CD4-positive, alpha-beta memory T cell (primary cell): ENCODE measurements at regions not wholly inside any gene's neighbourhood (a gene's known extent, or its start where the extent isn't known, plus 50 kb on each side); places are given as distances from the start of the nearest gene placed in this dataset.

ENCODE experiments used
- CTCF ChIA-PET: fragments of 350-600 bp; sonication (Branson Sonifier 250); formaldehyde crosslinking; loops from one replicate; lab custom pipeline; 2021; ENCODE audit warnings: inconsistent platforms; ENCODE audit not compliant: partially characterized antibody; lab: Charles Lee
- POLR2A ChIA-PET: fragments of 350-600 bp; sonication (Branson Sonifier 250); formaldehyde crosslinking; loops from one replicate; lab custom pipeline; 2021; ENCODE audit not compliant: partially characterized antibody; lab: Charles Lee
- DNase-seq, 5 donors: peaks; one replicate each; pipeline versions ENCODE4 v3.0.0 to v3.0.0-alpha.2; 2020 to 2022; ENCODE audit warnings: mixed read lengths in 1 of 5
- H3K27ac ChIP-seq: one replicate; pipeline ENCODE4 v1.7.0; 2013; ENCODE audit warnings: low read depth, low read length
- H3K27me3 ChIP-seq: 2 replicates; pipeline ENCODE4 v1.7.0; 2013; ENCODE audit warnings: mild to moderate bottlenecking, low read length, moderate library complexity; ENCODE audit not compliant: insufficient read depth
- H3K36me3 ChIP-seq: 2 replicates; pipeline ENCODE4 v1.7.0; 2013; ENCODE audit warnings: mild to moderate bottlenecking, low read length, moderate library complexity; ENCODE audit not compliant: insufficient read depth
- H3K4me1 ChIP-seq: 2 replicates; pipeline ENCODE4 v1.7.0; 2013; ENCODE audit warnings: mild to moderate bottlenecking, low read length, moderate library complexity; ENCODE audit not compliant: insufficient read depth
- H3K4me3 ChIP-seq, 2 donors: one replicate each; pipeline ENCODE4 v1.7.0; 2013; ENCODE audit warnings: low read length in 2 of 2, mild to moderate bottlenecking in 1 of 2
- H3K9me3 ChIP-seq, 2 donors: one replicate each; pipeline ENCODE4 v1.7.0; 2013; ENCODE audit warnings: low read length in 2 of 2, control low read depth in 1 of 2; ENCODE audit not compliant: control insufficient read depth in 1 of 2
- H3K27ac Mint-ChIP-seq, 7 donors: one replicate each; pipeline ENCODE4 v1.8.0; 2020 to 2021; ENCODE audit warnings: mixed read lengths in 7 of 7, mild to moderate bottlenecking in 6 of 7, inconsistent platforms in 3 of 7, moderate library complexity in 3 of 7
- H3K27me3 Mint-ChIP-seq, 2 donors: one replicate each; pipeline ENCODE4 v1.8.0; 2020 to 2021; ENCODE audit warnings: mixed read lengths in 2 of 2
- H3K36me3 Mint-ChIP-seq, 2 donors: one replicate each; pipeline ENCODE4 v1.8.0; 2020 to 2021; ENCODE audit warnings: mixed read lengths in 2 of 2, inconsistent platforms in 1 of 2, mild to moderate bottlenecking in 1 of 2
- H3K4me1 Mint-ChIP-seq, 4 donors: one replicate each; pipeline ENCODE4 v1.8.0; 2020 to 2021; ENCODE audit warnings: mixed read lengths in 4 of 4, mild to moderate bottlenecking in 1 of 4
- H3K4me3 Mint-ChIP-seq, 8 donors: one replicate each; pipeline ENCODE4 v1.8.0; 2020 to 2021; ENCODE audit warnings: mixed read lengths in 8 of 8, mild to moderate bottlenecking in 7 of 8, moderate library complexity in 6 of 8, inconsistent platforms in 3 of 8
- H3K9me3 Mint-ChIP-seq, 8 donors: one replicate each; pipeline ENCODE4 v1.8.0; 2020 to 2021; ENCODE audit warnings: mixed read lengths in 8 of 8, mild to moderate bottlenecking in 5 of 8, inconsistent platforms in 3 of 8, moderate library complexity in 1 of 8
- intact Hi-C: fragments of 100-400 bp; cut with micrococcal nuclease; formaldehyde crosslinking; loops from one replicate; pipeline ENCODE4 v1.15.1; 2023

DNA sequence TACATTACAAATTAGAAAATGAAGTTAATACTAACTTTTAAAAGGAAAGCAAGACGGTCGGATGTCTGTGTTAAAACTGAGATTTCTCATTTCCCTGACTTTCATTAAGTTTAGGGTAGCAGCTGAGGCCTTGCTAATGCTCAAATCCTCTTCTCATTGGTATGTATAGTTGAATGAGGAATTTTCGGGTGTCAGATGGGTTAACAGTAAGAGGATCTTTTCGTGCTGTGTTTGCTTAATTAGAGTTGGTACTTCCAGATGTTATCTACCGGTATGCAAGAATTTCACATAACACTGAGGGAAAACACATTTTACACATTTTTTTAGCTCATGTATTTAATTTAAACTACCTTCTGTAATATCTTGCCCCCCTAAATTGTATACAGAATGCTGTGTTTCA lies 168.2 kb upstream of the CTNND2 start:
- no peaks in the 10 kb centered on the region for H3K4me1 Mint-ChIP-seq
- Histone ChIP-seq H3K9me3 (no peaks in the 10 kb centered on the region), H3K4me3 (no peak overlapping the region), H3K4me1 (no peaks in the 10 kb centered on the region), H3K36me3 (no peaks in the 10 kb centered on the region), H3K27ac (no peak overlapping the region), H3K27me3 (no peaks in the 10 kb centered on the region)
- H3K4me3 Mint-ChIP-seq: no peak overlapping the region
- no peak for DNase-seq
- CTCF ChIA-PET: no interaction called here
- H3K9me3 Mint-ChIP-seq: peaks cover 0 to 6% (median 5%) of the 10 kb centered on the region in 8 donors
- no peaks in the 10 kb centered on the region for H3K27me3 Mint-ChIP-seq
- no peaks in the 10 kb centered on the region for H3K36me3 Mint-ChIP-seq
- intact Hi-C loops: no loop called here
- no peak overlapping the region for H3K27ac Mint-ChIP-seq
- POLR2A ChIA-PET: no interaction called here

- Histone ChIP-seq H3K27ac (no peak overlapping the region), H3K36me3 (no peaks in the 10 kb centered on the region), H3K4me1 (no peaks in the 10 kb centered on the region), H3K9me3 (no peaks in the 10 kb centered on the region), H3K4me3 (no peak overlapping the region), H3K27me3 (no peaks in the 10 kb centered on the region)
- Mint-ChIP-seq H3K4me3 (no peak overlapping the region), H3K27me3 (no peaks in the 10 kb centered on the region), H3K36me3 (no peaks in the 10 kb centered on the region), H3K9me3 (peaks cover 0 to 9% (median 5%) of the 10 kb centered on the region in 8 donors), H3K27ac (no peak overlapping the region), H3K4me1 (no peaks in the 10 kb centered on the region)
- ChIA-PET CTCF (no interaction called here), POLR2A (no interaction called here)
- no peak for DNase-seq
- intact Hi-C loops: no loop called here
Measured at GRCh38 chr5:12071455-12071854, 167.2 kb upstream of the CTNND2 start.

DNA sequence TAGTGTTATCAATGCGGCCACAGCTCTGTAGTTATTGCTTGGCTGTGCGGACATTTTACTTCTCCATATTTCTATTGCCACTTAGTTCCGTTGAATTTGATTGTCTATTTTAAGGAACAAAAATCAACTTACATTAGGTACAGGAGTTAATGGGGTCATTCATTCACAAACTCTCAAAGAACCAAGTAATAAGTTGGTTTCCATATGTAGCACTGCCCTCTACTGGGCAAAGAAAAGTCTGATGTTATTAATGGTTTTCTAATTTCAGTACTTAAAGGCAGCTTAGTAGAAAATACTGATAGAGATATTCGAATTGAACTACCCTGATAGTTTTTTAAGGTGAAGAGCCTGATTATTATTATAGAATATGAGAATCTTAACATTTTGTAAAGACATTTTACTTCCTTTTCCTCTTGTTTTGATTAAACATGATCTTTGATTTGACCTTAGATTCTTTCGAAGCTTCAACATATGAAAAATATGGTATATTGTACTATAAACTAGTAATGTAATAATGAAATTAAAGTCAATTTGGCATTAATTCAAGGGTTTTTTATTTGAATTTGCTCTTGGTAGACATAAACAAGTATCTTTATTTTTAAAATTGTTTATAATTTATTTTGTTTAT lies 119.5 kb upstream of the CTNND2 start:
- Histone ChIP-seq H3K27ac (no peak overlapping the region), H3K4me3 (no peak overlapping the region), H3K4me1 (no peaks in the 10 kb centered on the region), H3K36me3 (no peaks in the 10 kb centered on the region), H3K9me3 (no peaks in the 10 kb centered on the region), H3K27me3 (no peaks in the 10 kb centered on the region)
- H3K9me3 Mint-ChIP-seq: peaks cover 0 to 11% (median 0%) of the 10 kb centered on the region in 8 donors
- intact Hi-C loops: loop anchor here (10.0 kb wide), 1 partner anchor 1159 kb away; no protein-coding TSS in a partner anchor
- no peaks in the 10 kb centered on the region for H3K4me1 Mint-ChIP-seq
- DNase-seq: peak in 2 of 5 donors; percentile 2 to 3
- ChIA-PET POLR2A (no interaction called here), CTCF (interaction anchor here (1.8 kb wide), 1 partner anchor 10 kb away, joined by 5 read pairs; no protein-coding TSS in a partner anchor)
- H3K27ac Mint-ChIP-seq: no peak overlapping the region
- H3K4me3 Mint-ChIP-seq: no peak overlapping the region
- no peaks in the 10 kb centered on the region for H3K36me3 Mint-ChIP-seq
- peaks cover 0 to 1% of the 10 kb centered on the region in 2 donors for H3K27me3 Mint-ChIP-seq

DNA sequence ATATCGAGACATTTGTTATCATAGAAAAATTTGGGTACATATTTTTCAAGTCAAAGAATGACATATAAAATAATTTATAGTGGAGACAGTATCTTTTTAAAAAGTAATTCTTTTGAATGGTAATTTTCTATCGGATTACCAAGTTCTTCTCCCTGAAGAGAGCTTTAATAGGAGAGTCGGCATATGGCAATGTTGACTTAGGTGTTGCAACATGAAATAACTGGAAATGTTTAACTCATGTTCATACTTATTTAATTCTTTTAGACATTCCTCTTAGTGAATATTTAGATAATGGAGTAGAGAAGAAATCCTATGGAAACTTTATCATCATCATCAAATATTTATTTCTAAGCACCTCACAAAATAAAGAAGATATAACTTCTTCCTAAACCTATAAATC lies 118.2 kb upstream of the CTNND2 start:
- Mint-ChIP-seq H3K9me3 (peaks cover 0 to 5% (median 0%) of the 10 kb centered on the region in 8 donors), H3K36me3 (no peaks in the 10 kb centered on the region), H3K4me1 (no peaks in the 10 kb centered on the region), H3K27ac (no peak overlapping the region), H3K27me3 (peaks cover 0 to 1% of the 10 kb centered on the region in 2 donors), H3K4me3 (no peak overlapping the region)
- ChIA-PET CTCF (interaction anchor here (1.8 kb wide), 1 partner anchor 9 kb away, joined by 5 read pairs; no protein-coding TSS in a partner anchor), POLR2A (no interaction called here)
- intact Hi-C loops: loop anchor here (10.0 kb wide), 1 partner anchor 1158 kb away; no protein-coding TSS in a partner anchor
- Histone ChIP-seq H3K27me3 (no peaks in the 10 kb centered on the region), H3K27ac (no peak overlapping the region), H3K36me3 (no peaks in the 10 kb centered on the region), H3K4me3 (no peak overlapping the region), H3K4me1 (no peaks in the 10 kb centered on the region), H3K9me3 (no peaks in the 10 kb centered on the region)
- no peak for DNase-seq

GRCh38 chr5:12019306-12019705 lies 115.1 kb upstream of the CTNND2 start:
- H3K4me3 ChIP-seq: no peak overlapping the region
- DNase-seq: no peak
- no peaks in the 10 kb centered on the region for H3K27me3 ChIP-seq
- CTCF ChIA-PET: no interaction called here
- Mint-ChIP-seq H3K27me3 (no peaks in the 10 kb centered on the region), H3K9me3 (peaks cover 0 to 4% (median 0%) of the 10 kb centered on the region in 8 donors), H3K4me3 (no peak overlapping the region), H3K4me1 (no peaks in the 10 kb centered on the region), H3K27ac (no peak overlapping the region), H3K36me3 (no peaks in the 10 kb centered on the region)
- no peaks in the 10 kb centered on the region for H3K9me3 ChIP-seq
- H3K36me3 ChIP-seq: no peaks in the 10 kb centered on the region
- POLR2A ChIA-PET: no interaction called here
- no peak overlapping the region for H3K27ac ChIP-seq
- intact Hi-C loops: no loop called here
- no peaks in the 10 kb centered on the region for H3K4me1 ChIP-seq

- no peak overlapping the region for H3K27ac Mint-ChIP-seq
- no peak overlapping the region for H3K4me3 ChIP-seq
- peaks cover 0 to 8% (median under 1%) of the 10 kb centered on the region in 8 donors for H3K9me3 Mint-ChIP-seq
- no peaks in the 10 kb centered on the region for H3K4me1 Mint-ChIP-seq
- ChIA-PET POLR2A (no interaction called here), CTCF (no interaction called here)
- no peaks in the 10 kb centered on the region for H3K27me3 ChIP-seq
- H3K4me3 Mint-ChIP-seq: no peak overlapping the region
- intact Hi-C loops: no loop called here
- no peaks in the 10 kb centered on the region for H3K27me3 Mint-ChIP-seq
- DNase-seq: no peak
- no peaks in the 10 kb centered on the region for H3K9me3 ChIP-seq
- no peaks in the 10 kb centered on the region for H3K36me3 Mint-ChIP-seq
- H3K4me1 ChIP-seq: no peaks in the 10 kb centered on the region
- no peak overlapping the region for H3K27ac ChIP-seq
- no peaks in the 10 kb centered on the region for H3K36me3 ChIP-seq
Measured at GRCh38 chr5:12017007-12017406, 112.8 kb upstream of the CTNND2 start.

GRCh38 chr5:12016159-12016746 lies 112.0 kb upstream of the CTNND2 start:
- no peak overlapping the region for H3K4me3 ChIP-seq
- no peak overlapping the region for H3K4me3 Mint-ChIP-seq
- no peaks in the 10 kb centered on the region for H3K27me3 Mint-ChIP-seq
- no peaks in the 10 kb centered on the region for H3K4me1 Mint-ChIP-seq
- no peak for DNase-seq
- CTCF ChIA-PET: no interaction called here
- no peaks in the 10 kb centered on the region for H3K9me3 ChIP-seq
- H3K36me3 ChIP-seq: no peaks in the 10 kb centered on the region
- H3K27me3 ChIP-seq: no peaks in the 10 kb centered on the region
- H3K4me1 ChIP-seq: no peaks in the 10 kb centered on the region
- H3K27ac ChIP-seq: no peak overlapping the region
- H3K36me3 Mint-ChIP-seq: no peaks in the 10 kb centered on the region
- H3K9me3 Mint-ChIP-seq: peaks cover 0 to 8% (median under 1%) of the 10 kb centered on the region in 8 donors
- intact Hi-C loops: no loop called here
- POLR2A ChIA-PET: no interaction called here
- H3K27ac Mint-ChIP-seq: no peak overlapping the region
